ENCODE measurements at regions not wholly inside any gene's neighbourhood (a gene's known extent, or its start where the extent isn't known, plus 50 kb on each side); places are given as distances from the start of the nearest gene placed in this dataset.

- Histone ChIP-seq H3K9me3 (ENCODE audit: control insufficient read depth, insufficient read depth, low read depth, low read length) (no peaks in the 10 kb centered on the region), H3K4me1 (ENCODE audit: control insufficient read depth, insufficient read depth, low read length) (no peaks in the 10 kb centered on the region), H3K36me3 (ENCODE audit: control insufficient read depth, insufficient read depth, low read length) (no peaks in the 10 kb centered on the region), H3K9ac (ENCODE audit: low read length) (no peak overlapping the region), H3K27ac (ENCODE audit: low read depth, low read length) (no peak overlapping the region), H3K27me3 (ENCODE audit: control insufficient read depth, insufficient read depth, low read length) (no peaks in the 10 kb centered on the region), H3K4me3 (ENCODE audit: low read depth, low read length) (no peak overlapping the region)
Measured at GRCh38 chr13:65650321-65650720, 1579.8 kb downstream of the PCDH9 start.

DNA sequence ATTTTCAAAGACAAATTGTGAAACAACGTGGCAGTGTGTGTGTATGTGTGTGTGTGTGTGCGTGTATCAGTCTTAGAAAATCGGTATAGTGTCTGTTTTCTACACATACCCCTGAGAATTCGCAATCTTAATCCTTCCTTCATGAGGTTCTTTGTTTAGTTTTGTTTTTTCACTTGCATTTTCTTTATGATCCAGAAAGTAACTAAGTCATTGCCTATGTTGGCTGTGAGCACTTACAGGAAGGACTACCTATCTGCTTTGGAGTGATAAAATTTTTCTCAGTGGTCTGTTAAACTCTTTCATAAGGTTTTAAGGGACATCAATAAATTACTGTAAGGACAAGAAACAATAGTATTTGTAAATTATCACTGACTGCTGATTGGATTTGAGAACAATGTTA is 1587.1 kb downstream of the PCDH9 start:
- no peaks in the 10 kb centered on the region for H3K9me3 ChIP-seq (ENCODE audit: control insufficient read depth, insufficient read depth, low read depth, low read length)
- H3K9ac ChIP-seq (ENCODE audit: low read length), result no peak overlapping the region
- no peaks in the 10 kb centered on the region for H3K4me1 ChIP-seq (ENCODE audit: control insufficient read depth, insufficient read depth, low read length)
- no peak overlapping the region for H3K4me3 ChIP-seq (ENCODE audit: low read depth, low read length)
- no peaks in the 10 kb centered on the region for H3K27me3 ChIP-seq (ENCODE audit: control insufficient read depth, insufficient read depth, low read length)
- no peak overlapping the region for H3K27ac ChIP-seq (ENCODE audit: low read depth, low read length)
- H3K36me3 ChIP-seq (ENCODE audit: control insufficient read depth, insufficient read depth, low read length), result no peaks in the 10 kb centered on the region

DNA sequence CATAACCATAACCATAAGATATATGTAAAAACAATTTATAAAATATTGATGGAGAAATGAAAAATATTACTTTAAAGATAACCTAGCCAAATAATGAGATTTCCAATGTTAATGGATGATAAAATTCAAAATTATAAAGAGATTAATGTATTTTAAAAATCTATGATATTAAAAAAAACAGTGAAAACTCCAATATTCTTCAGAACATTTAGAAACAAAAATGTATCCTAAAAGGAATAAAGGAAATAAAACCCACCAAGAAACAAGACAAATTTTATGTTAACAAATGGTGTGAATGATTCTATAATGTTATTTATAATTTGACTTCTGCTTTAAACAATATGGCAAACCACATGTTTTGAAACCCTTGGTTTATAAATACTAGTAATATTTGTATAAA is 1587.8 kb downstream of the PCDH9 start:
- H3K27me3 ChIP-seq (ENCODE audit: control insufficient read depth, insufficient read depth, low read length), result no peaks in the 10 kb centered on the region
- H3K27ac ChIP-seq (ENCODE audit: low read depth, low read length), result no peak overlapping the region
- H3K36me3 ChIP-seq (ENCODE audit: control insufficient read depth, insufficient read depth, low read length), result no peaks in the 10 kb centered on the region
- H3K4me3 ChIP-seq (ENCODE audit: low read depth, low read length), result no peak overlapping the region
- H3K4me1 ChIP-seq (ENCODE audit: control insufficient read depth, insufficient read depth, low read length), result no peaks in the 10 kb centered on the region
- H3K9ac ChIP-seq (ENCODE audit: low read length), result no peak overlapping the region
- no peaks in the 10 kb centered on the region for H3K9me3 ChIP-seq (ENCODE audit: control insufficient read depth, insufficient read depth, low read depth, low read length)

- Histone ChIP-seq H3K27ac (ENCODE audit: low read depth, low read length) (no peak overlapping the region), H3K9me3 (ENCODE audit: control insufficient read depth, insufficient read depth, low read depth, low read length) (no peaks in the 10 kb centered on the region), H3K4me3 (ENCODE audit: low read depth, low read length) (no peak overlapping the region), H3K9ac (ENCODE audit: low read length) (no peak overlapping the region), H3K36me3 (ENCODE audit: control insufficient read depth, insufficient read depth, low read length) (no peaks in the 10 kb centered on the region), H3K27me3 (ENCODE audit: control insufficient read depth, insufficient read depth, low read length) (no peaks in the 10 kb centered on the region), H3K4me1 (ENCODE audit: control insufficient read depth, insufficient read depth, low read length) (no peaks in the 10 kb centered on the region)
Measured at GRCh38 chr13:65638572-65639168, 1591.5 kb downstream of the PCDH9 start.

- no peak overlapping the region for H3K27ac ChIP-seq (ENCODE audit: low read depth, low read length)
- H3K4me3 ChIP-seq (ENCODE audit: low read depth, low read length), result no peak overlapping the region
- H3K9me3 ChIP-seq (ENCODE audit: control insufficient read depth, insufficient read depth, low read depth, low read length), result no peaks in the 10 kb centered on the region
- H3K4me1 ChIP-seq (ENCODE audit: control insufficient read depth, insufficient read depth, low read length), result no peaks in the 10 kb centered on the region
- no peaks in the 10 kb centered on the region for H3K36me3 ChIP-seq (ENCODE audit: control insufficient read depth, insufficient read depth, low read length)
- H3K9ac ChIP-seq (ENCODE audit: low read length), result no peak overlapping the region
- no peaks in the 10 kb centered on the region for H3K27me3 ChIP-seq (ENCODE audit: control insufficient read depth, insufficient read depth, low read length)
Measured at GRCh38 chr13:65633806-65634205, 1596.3 kb downstream of the PCDH9 start.

- Histone ChIP-seq H3K9me3 (ENCODE audit: control insufficient read depth, insufficient read depth, low read depth, low read length) (no peaks in the 10 kb centered on the region), H3K4me3 (ENCODE audit: low read depth, low read length) (no peak overlapping the region), H3K9ac (ENCODE audit: low read length) (no peak overlapping the region), H3K4me1 (ENCODE audit: control insufficient read depth, insufficient read depth, low read length) (no peaks in the 10 kb centered on the region), H3K27me3 (ENCODE audit: control insufficient read depth, insufficient read depth, low read length) (no peaks in the 10 kb centered on the region), H3K27ac (ENCODE audit: low read depth, low read length) (no peak overlapping the region), H3K36me3 (ENCODE audit: control insufficient read depth, insufficient read depth, low read length) (no peaks in the 10 kb centered on the region)
Measured at GRCh38 chr13:65631078-65631477, 1599.1 kb downstream of the PCDH9 start.

DNA sequence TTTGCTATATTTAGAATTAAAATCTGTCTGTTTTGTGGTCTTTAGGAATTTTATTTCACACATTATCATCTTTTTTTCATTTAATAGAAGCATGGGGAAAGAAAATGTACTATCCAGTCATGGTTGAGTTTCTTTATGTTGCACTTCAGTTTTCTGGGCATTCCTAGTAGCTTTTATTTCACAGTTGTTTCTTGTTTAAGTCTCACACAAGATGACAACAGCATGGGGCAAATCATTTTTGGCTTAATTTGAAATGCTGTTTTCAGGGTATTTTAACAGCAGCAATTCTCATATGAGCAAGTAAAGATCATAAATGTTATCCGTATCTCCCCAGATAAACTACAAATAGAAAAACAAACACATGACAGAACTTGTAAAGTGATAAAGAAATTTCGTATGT is 1600.2 kb downstream of the PCDH9 start:
- Histone ChIP-seq H3K36me3 (ENCODE audit: control insufficient read depth, insufficient read depth, low read length) (no peaks in the 10 kb centered on the region), H3K27me3 (ENCODE audit: control insufficient read depth, insufficient read depth, low read length) (no peaks in the 10 kb centered on the region), H3K9ac (ENCODE audit: low read length) (no peak overlapping the region), H3K4me1 (ENCODE audit: control insufficient read depth, insufficient read depth, low read length) (no peaks in the 10 kb centered on the region), H3K27ac (ENCODE audit: low read depth, low read length) (no peak overlapping the region), H3K4me3 (ENCODE audit: low read depth, low read length) (no peak overlapping the region), H3K9me3 (ENCODE audit: control insufficient read depth, insufficient read depth, low read depth, low read length) (no peaks in the 10 kb centered on the region)

DNA sequence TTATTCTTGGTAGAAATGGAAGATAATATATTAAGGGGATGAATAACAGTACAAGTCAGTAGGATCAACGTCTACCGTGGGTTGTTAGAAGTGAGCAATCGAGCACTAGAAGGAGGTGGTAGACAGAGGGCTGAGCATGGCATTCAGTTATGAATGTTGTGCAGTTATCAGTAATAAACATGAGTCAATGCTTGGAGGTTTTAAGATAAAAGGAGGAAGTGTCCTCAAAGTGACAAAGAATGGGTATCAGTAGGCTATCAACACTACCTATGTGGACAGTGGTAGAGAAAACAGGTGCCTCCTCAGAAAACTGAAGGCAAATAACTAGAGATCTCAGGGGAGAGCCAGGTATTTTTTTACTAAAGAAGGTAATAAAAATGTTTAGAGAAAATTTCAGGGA is 1607.0 kb downstream of the PCDH9 start:
- no peak overlapping the region for H3K4me3 ChIP-seq (ENCODE audit: low read depth, low read length)
- no peak overlapping the region for H3K9ac ChIP-seq (ENCODE audit: low read length)
- H3K27me3 ChIP-seq (ENCODE audit: control insufficient read depth, insufficient read depth, low read length), result no peaks in the 10 kb centered on the region
- H3K27ac ChIP-seq (ENCODE audit: low read depth, low read length), result no peak overlapping the region
- H3K36me3 ChIP-seq (ENCODE audit: control insufficient read depth, insufficient read depth, low read length), result no peaks in the 10 kb centered on the region
- H3K4me1 ChIP-seq (ENCODE audit: control insufficient read depth, insufficient read depth, low read length), result no peaks in the 10 kb centered on the region
- no peaks in the 10 kb centered on the region for H3K9me3 ChIP-seq (ENCODE audit: control insufficient read depth, insufficient read depth, low read depth, low read length)

GRCh38 chr13:65615506-65615905 is 1614.6 kb downstream of the PCDH9 start:
- H3K4me1 ChIP-seq (ENCODE audit: control insufficient read depth, insufficient read depth, low read length), result no peaks in the 10 kb centered on the region
- H3K4me3 ChIP-seq (ENCODE audit: low read depth, low read length), result no peak overlapping the region
- no peaks in the 10 kb centered on the region for H3K9me3 ChIP-seq (ENCODE audit: control insufficient read depth, insufficient read depth, low read depth, low read length)
- H3K9ac ChIP-seq (ENCODE audit: low read length), result no peak overlapping the region
- no peaks in the 10 kb centered on the region for H3K27me3 ChIP-seq (ENCODE audit: control insufficient read depth, insufficient read depth, low read length)
- H3K27ac ChIP-seq (ENCODE audit: low read depth, low read length), result no peak overlapping the region
- H3K36me3 ChIP-seq (ENCODE audit: control insufficient read depth, insufficient read depth, low read length), result no peaks in the 10 kb centered on the region

GRCh38 chr13:65613004-65613403 is 1617.1 kb downstream of the PCDH9 start:
- Histone ChIP-seq H3K27ac (ENCODE audit: low read depth, low read length) (no peak overlapping the region), H3K36me3 (ENCODE audit: control insufficient read depth, insufficient read depth, low read length) (no peaks in the 10 kb centered on the region), H3K9ac (ENCODE audit: low read length) (no peak overlapping the region), H3K4me1 (ENCODE audit: control insufficient read depth, insufficient read depth, low read length) (no peaks in the 10 kb centered on the region), H3K27me3 (ENCODE audit: control insufficient read depth, insufficient read depth, low read length) (no peaks in the 10 kb centered on the region), H3K4me3 (ENCODE audit: low read depth, low read length) (no peak overlapping the region), H3K9me3 (ENCODE audit: control insufficient read depth, insufficient read depth, low read depth, low read length) (no peaks in the 10 kb centered on the region)

DNA sequence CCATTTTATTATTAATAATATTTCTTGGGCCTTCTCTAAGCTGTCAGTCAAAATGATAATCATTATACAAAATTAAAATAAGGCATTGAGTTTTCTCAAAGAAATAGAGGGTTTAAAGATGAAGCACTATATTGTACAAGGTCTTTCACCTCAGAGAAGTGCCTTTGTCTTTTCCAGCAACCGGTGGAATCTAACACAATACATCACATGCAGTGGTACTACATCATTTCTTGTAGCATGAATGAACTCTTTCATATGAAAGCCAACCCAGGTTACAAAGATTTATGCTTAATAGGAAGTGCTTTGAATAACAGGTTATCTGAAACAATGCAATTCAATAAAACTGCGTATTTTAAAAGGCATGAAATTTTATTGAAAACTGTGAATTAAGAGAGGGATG is 1620.8 kb downstream of the PCDH9 start:
- Histone ChIP-seq H3K4me3 (ENCODE audit: low read depth, low read length) (no peak overlapping the region), H3K36me3 (ENCODE audit: control insufficient read depth, insufficient read depth, low read length) (no peaks in the 10 kb centered on the region), H3K27ac (ENCODE audit: low read depth, low read length) (no peak overlapping the region), H3K27me3 (ENCODE audit: control insufficient read depth, insufficient read depth, low read length) (no peaks in the 10 kb centered on the region), H3K9ac (ENCODE audit: low read length) (no peak overlapping the region), H3K9me3 (ENCODE audit: control insufficient read depth, insufficient read depth, low read depth, low read length) (no peaks in the 10 kb centered on the region), H3K4me1 (ENCODE audit: control insufficient read depth, insufficient read depth, low read length) (no peaks in the 10 kb centered on the region)

DNA sequence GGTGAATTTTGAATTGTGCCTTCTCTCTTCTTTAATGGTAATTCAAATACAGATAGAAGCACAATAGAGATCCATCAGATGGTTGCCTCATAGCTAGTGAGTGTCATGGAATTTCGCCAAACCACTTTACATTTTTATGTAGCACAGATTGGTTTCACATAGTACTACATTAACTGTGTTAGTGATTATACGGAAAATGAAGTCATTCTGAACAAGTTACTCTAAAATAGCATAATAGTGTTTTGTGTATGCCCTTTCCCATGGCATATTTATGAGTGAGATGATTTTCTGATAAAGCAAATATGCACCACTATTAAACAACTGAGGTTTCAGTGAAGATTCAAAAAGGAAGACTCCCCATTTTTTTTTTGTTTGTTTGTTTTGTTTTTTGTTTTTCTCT is 1623.5 kb downstream of the PCDH9 start:
- Histone ChIP-seq H3K36me3 (ENCODE audit: control insufficient read depth, insufficient read depth, low read length) (no peaks in the 10 kb centered on the region), H3K27me3 (ENCODE audit: control insufficient read depth, insufficient read depth, low read length) (no peaks in the 10 kb centered on the region), H3K9ac (ENCODE audit: low read length) (no peak overlapping the region), H3K9me3 (ENCODE audit: control insufficient read depth, insufficient read depth, low read depth, low read length) (no peaks in the 10 kb centered on the region), H3K4me1 (ENCODE audit: control insufficient read depth, insufficient read depth, low read length) (no peaks in the 10 kb centered on the region), H3K4me3 (ENCODE audit: low read depth, low read length) (no peak overlapping the region), H3K27ac (ENCODE audit: low read depth, low read length) (no peak overlapping the region)
